GM12878 (cell line): ENCODE measurements at regions not wholly inside any gene's neighbourhood (a gene's known extent, or its start where the extent isn't known, plus 50 kb on each side); places are given as distances from the start of the nearest gene placed in this dataset.

Experiments
- NR2F1 ChIP-seq: fragments of 450-650 bp; conservative IDR thresholded peaks from 2 replicates; pipeline ENCODE4 v1.6.1; 2017; ENCODE audit warnings: mild to moderate bottlenecking
- RFX5 ChIP-seq: IDR thresholded peaks from 2 replicates; pipeline ENCODE4 v1.6.1; 2011; ENCODE audit warnings: low read depth, low read length, improper control_type of control experiment
- ZNF622 ChIP-seq: fragments of 450-650 bp; IDR thresholded peaks from 2 replicates; pipeline ENCODE4 v1.6.1; 2017; ENCODE audit warnings: mild to moderate bottlenecking, inconsistent platforms
- TF ChIP-seq, protein P1 (sequence below): fragments of 450-650 bp; formaldehyde crosslinking; IDR thresholded peaks from 2 replicates; pipeline ENCODE4 v1.5.0; 2022; ENCODE audit warnings: mild to moderate bottlenecking, missing genetic modification characterization
- TF ChIP-seq, protein P2 (sequence below): fragments of 450-650 bp; IDR thresholded peaks from 2 replicates; pipeline ENCODE4 v1.6.1; 2017; ENCODE audit warnings: borderline replicate concordance
- TF ChIP-seq, protein P3 (sequence below): fragments of 450-650 bp; formaldehyde crosslinking; IDR thresholded peaks from 2 replicates; pipeline ENCODE4 v1.4.0; 2020; ENCODE audit warnings: mild to moderate bottlenecking, moderate library complexity

DNA sequence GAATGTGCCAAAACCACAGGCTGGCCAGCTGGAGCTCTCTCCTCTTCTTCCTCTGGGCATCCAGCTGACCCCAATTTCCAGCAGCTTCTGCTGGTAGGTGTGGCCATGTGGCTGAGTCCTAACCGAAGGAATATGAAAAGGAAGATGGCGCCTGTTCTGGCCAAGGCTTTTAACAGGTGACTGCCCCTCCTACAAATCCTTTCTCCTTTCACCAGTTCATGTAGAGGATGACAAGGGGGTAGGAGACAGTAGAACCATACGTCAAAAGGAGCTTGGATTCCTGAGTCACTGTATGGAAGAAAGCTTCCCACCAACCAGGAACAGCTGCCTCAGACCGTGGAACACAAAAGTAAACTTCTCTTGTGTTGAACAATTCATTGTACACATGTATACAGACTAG lies 316.7 kb upstream of the IGF1R start (continued):
- TF ChIP-seq RFX5 = no peak
- no peak for TF ChIP-seq ZNF622
- TF ChIP-seq, protein P1, sequence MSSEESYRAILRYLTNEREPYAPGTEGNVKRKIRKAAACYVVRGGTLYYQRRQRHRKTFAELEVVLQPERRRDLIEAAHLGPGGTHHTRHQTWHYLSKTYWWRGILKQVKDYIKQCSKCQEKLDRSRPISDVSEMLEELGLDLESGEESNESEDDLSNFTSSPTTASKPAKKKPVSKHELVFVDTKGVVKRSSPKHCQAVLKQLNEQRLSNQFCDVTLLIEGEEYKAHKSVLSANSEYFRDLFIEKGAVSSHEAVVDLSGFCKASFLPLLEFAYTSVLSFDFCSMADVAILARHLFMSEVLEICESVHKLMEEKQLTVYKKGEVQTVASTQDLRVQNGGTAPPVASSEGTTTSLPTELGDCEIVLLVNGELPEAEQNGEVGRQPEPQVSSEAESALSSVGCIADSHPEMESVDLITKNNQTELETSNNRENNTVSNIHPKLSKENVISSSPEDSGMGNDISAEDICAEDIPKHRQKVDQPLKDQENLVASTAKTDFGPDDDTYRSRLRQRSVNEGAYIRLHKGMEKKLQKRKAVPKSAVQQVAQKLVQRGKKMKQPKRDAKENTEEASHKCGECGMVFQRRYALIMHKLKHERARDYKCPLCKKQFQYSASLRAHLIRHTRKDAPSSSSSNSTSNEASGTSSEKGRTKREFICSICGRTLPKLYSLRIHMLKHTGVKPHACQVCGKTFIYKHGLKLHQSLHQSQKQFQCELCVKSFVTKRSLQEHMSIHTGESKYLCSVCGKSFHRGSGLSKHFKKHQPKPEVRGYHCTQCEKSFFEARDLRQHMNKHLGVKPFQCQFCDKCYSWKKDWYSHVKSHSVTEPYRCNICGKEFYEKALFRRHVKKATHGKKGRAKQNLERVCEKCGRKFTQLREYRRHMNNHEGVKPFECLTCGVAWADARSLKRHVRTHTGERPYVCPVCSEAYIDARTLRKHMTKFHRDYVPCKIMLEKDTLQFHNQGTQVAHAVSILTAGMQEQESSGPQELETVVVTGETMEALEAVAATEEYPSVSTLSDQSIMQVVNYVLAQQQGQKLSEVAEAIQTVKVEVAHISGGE (CRISPR knock-in tag) = no peak
- TF ChIP-seq, protein P2, sequence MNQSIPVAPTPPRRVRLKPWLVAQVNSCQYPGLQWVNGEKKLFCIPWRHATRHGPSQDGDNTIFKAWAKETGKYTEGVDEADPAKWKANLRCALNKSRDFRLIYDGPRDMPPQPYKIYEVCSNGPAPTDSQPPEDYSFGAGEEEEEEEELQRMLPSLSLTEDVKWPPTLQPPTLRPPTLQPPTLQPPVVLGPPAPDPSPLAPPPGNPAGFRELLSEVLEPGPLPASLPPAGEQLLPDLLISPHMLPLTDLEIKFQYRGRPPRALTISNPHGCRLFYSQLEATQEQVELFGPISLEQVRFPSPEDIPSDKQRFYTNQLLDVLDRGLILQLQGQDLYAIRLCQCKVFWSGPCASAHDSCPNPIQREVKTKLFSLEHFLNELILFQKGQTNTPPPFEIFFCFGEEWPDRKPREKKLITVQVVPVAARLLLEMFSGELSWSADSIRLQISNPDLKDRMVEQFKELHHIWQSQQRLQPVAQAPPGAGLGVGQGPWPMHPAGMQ = no peak
- TF ChIP-seq NR2F1 = no peak
- TF ChIP-seq, protein P3, sequence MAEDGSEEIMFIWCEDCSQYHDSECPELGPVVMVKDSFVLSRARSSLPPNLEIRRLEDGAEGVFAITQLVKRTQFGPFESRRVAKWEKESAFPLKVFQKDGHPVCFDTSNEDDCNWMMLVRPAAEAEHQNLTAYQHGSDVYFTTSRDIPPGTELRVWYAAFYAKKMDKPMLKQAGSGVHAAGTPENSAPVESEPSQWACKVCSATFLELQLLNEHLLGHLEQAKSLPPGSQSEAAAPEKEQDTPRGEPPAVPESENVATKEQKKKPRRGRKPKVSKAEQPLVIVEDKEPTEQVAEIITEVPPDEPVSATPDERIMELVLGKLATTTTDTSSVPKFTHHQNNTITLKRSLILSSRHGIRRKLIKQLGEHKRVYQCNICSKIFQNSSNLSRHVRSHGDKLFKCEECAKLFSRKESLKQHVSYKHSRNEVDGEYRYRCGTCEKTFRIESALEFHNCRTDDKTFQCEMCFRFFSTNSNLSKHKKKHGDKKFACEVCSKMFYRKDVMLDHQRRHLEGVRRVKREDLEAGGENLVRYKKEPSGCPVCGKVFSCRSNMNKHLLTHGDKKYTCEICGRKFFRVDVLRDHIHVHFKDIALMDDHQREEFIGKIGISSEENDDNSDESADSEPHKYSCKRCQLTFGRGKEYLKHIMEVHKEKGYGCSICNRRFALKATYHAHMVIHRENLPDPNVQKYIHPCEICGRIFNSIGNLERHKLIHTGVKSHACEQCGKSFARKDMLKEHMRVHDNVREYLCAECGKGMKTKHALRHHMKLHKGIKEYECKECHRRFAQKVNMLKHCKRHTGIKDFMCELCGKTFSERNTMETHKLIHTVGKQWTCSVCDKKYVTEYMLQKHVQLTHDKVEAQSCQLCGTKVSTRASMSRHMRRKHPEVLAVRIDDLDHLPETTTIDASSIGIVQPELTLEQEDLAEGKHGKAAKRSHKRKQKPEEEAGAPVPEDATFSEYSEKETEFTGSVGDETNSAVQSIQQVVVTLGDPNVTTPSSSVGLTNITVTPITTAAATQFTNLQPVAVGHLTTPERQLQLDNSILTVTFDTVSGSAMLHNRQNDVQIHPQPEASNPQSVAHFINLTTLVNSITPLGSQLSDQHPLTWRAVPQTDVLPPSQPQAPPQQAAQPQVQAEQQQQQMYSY (CRISPR knock-in tag) = no peak
